ENCODE measurements at regions not wholly inside any gene's neighbourhood (a gene's known extent, or its start where the extent isn't known, plus 50 kb on each side); places are given as distances from the start of the nearest gene placed in this dataset.
A peak's percentile ranks its signal among the peaks of the same experiment; 100 is the strongest.

DNA sequence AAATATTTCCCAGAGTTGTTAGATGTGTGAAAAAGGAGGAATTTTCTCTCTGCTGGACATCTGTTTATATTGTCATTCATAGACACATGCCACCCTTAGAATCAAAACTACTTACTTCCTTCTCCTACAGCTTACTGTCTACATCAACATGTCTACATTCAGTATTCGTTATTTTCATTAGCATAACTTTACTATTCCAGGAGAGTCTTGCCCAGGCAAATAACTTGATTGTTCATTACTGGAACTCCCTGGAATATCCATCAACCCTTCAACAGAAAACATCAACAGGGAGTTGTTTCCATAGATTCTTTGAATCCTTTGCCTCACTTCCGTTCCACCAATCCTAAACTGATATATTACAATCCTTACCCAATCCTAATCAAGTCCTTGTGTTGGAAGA, 457.5 kb upstream of the ZNF608 start:
- no peak overlapping the region for H3K27ac ChIP-seq (ENCODE audit: low read depth in 1 of 2, low read length in 1 of 2)
- no peaks in the 10 kb centered on the region for H3K9me3 ChIP-seq (ENCODE audit: control insufficient read depth in 4 of 4, insufficient read depth in 3 of 4, low read length in 3 of 4)
- H3K27me3 ChIP-seq (ENCODE audit: control insufficient read depth in 3 of 3, insufficient read depth in 3 of 3, low read length in 2 of 3), result no peaks in the 10 kb centered on the region
- DNase-seq (no peak), ATAC-seq (ENCODE audit: insufficient read depth, low FRiP score) (no peak)
- no peak overlapping the region for H3K4me3 ChIP-seq
- 94 to 95% methylated on average over 2 of the region's 2 CpGs for WGBS, 2 donors
- TF ChIP-seq, protein P1, sequence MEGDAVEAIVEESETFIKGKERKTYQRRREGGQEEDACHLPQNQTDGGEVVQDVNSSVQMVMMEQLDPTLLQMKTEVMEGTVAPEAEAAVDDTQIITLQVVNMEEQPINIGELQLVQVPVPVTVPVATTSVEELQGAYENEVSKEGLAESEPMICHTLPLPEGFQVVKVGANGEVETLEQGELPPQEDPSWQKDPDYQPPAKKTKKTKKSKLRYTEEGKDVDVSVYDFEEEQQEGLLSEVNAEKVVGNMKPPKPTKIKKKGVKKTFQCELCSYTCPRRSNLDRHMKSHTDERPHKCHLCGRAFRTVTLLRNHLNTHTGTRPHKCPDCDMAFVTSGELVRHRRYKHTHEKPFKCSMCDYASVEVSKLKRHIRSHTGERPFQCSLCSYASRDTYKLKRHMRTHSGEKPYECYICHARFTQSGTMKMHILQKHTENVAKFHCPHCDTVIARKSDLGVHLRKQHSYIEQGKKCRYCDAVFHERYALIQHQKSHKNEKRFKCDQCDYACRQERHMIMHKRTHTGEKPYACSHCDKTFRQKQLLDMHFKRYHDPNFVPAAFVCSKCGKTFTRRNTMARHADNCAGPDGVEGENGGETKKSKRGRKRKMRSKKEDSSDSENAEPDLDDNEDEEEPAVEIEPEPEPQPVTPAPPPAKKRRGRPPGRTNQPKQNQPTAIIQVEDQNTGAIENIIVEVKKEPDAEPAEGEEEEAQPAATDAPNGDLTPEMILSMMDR (IDR thresholded peaks at IDR 0.05; ENCODE audit: control extremely low read depth, extremely low read depth), result no peak
- H3K9ac ChIP-seq (ENCODE audit: insufficient read depth in 1 of 2, low read length in 2 of 2), result no peak overlapping the region
- H3K36me3 ChIP-seq (ENCODE audit: control insufficient read depth in 4 of 4, insufficient read depth in 4 of 4, low read length in 4 of 4), result no peaks in the 10 kb centered on the region
- peaks cover 0 to 23% (median 4%) of the 10 kb centered on the region in 5 donors for H3K4me1 ChIP-seq (ENCODE audit: control insufficient read depth in 5 of 5, insufficient read depth in 5 of 5, low read length in 5 of 5)

- H3K36me3 ChIP-seq (ENCODE audit: control insufficient read depth in 4 of 4, insufficient read depth in 4 of 4, low read length in 4 of 4), result no peaks in the 10 kb centered on the region
- peaks cover 0 to 14% (median 0%) of the 10 kb centered on the region in 5 donors for H3K4me1 ChIP-seq (ENCODE audit: control insufficient read depth in 5 of 5, insufficient read depth in 5 of 5, low read length in 5 of 5)
- H3K9ac ChIP-seq (ENCODE audit: insufficient read depth in 1 of 2, low read length in 2 of 2), result no peak overlapping the region
- H3K9me3 ChIP-seq (ENCODE audit: control insufficient read depth in 4 of 4, insufficient read depth in 3 of 4, low read length in 3 of 4), result no peaks in the 10 kb centered on the region
- H3K4me3 ChIP-seq, result no peak overlapping the region
- DNase-seq (no peak), ATAC-seq (ENCODE audit: insufficient read depth, low FRiP score) (no peak)
- H3K27me3 ChIP-seq (ENCODE audit: control insufficient read depth in 3 of 3, insufficient read depth in 3 of 3, low read length in 2 of 3), result no peaks in the 10 kb centered on the region
- TF ChIP-seq, protein P1 (IDR thresholded peaks at IDR 0.05; ENCODE audit: control extremely low read depth, extremely low read depth), result no peak
- H3K27ac ChIP-seq (ENCODE audit: low read depth in 1 of 2, low read length in 1 of 2), result no peak overlapping the region
- WGBS, 2 donors, result 31 to 63% methylated on average over 6 of the region's 6 CpGs
Observed at GRCh38 chr5:125205601-125206225, 459.3 kb upstream of the ZNF608 start.

- no peaks in the 10 kb centered on the region for H3K9me3 ChIP-seq (ENCODE audit: control insufficient read depth in 4 of 4, insufficient read depth in 3 of 4, low read length in 3 of 4)
- no peaks in the 10 kb centered on the region for H3K27me3 ChIP-seq (ENCODE audit: control insufficient read depth in 3 of 3, insufficient read depth in 3 of 3, low read length in 2 of 3)
- peaks cover 0 to 5% (median 0%) of the 10 kb centered on the region in 5 donors for H3K4me1 ChIP-seq (ENCODE audit: control insufficient read depth in 5 of 5, insufficient read depth in 5 of 5, low read length in 5 of 5)
- no peaks in the 10 kb centered on the region for H3K36me3 ChIP-seq (ENCODE audit: control insufficient read depth in 4 of 4, insufficient read depth in 4 of 4, low read length in 4 of 4)
- ATAC-seq (ENCODE audit: insufficient read depth, low FRiP score) (no peak), DNase-seq (no peak)
- H3K27ac ChIP-seq (ENCODE audit: low read depth in 1 of 2, low read length in 1 of 2), result no peak overlapping the region
- TF ChIP-seq, protein P1 (IDR thresholded peaks at IDR 0.05; ENCODE audit: control extremely low read depth, extremely low read depth), result no peak
- H3K4me3 ChIP-seq, result no peak overlapping the region
- H3K9ac ChIP-seq (ENCODE audit: insufficient read depth in 1 of 2, low read length in 2 of 2), result no peak overlapping the region
Observed at GRCh38 chr5:125207856-125208255, 461.4 kb upstream of the ZNF608 start.

DNA sequence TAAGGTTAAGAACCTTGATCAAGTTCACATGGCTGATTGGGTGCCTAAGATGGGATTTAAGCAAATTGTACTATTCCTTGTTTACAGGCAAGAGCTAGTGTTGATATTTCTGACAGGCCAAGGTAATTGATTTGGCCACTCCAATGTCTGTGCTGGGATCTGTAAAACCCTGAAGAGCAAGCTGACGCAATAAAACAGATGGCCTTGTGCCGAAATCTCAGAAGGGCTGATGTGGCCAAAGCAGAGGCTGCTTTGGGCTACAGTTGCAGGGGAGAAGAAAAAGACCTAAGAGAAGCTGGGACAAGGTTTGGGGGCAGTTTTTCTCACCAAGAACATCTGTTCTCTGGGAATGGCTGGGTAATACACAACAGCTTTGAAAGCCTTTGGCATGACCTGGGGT, 463.2 kb upstream of the ZNF608 start:
- Histone ChIP-seq H3K4me3 (no peak overlapping the region), H3K9me3 (ENCODE audit: control insufficient read depth in 4 of 4, insufficient read depth in 3 of 4, low read length in 3 of 4) (peaks cover 0 to 3% (median 0%) of the 10 kb centered on the region in 4 donors), H3K27me3 (ENCODE audit: control insufficient read depth in 3 of 3, insufficient read depth in 3 of 3, low read length in 2 of 3) (no peaks in the 10 kb centered on the region), H3K4me1 (ENCODE audit: control insufficient read depth in 5 of 5, insufficient read depth in 5 of 5, low read length in 5 of 5) (peaks cover 0 to 5% (median 0%) of the 10 kb centered on the region in 5 donors), H3K27ac (ENCODE audit: low read depth in 1 of 2, low read length in 1 of 2) (no peak overlapping the region), H3K9ac (ENCODE audit: insufficient read depth in 1 of 2, low read length in 2 of 2) (no peak overlapping the region), H3K36me3 (ENCODE audit: control insufficient read depth in 4 of 4, insufficient read depth in 4 of 4, low read length in 4 of 4) (no peaks in the 10 kb centered on the region)
- TF ChIP-seq, protein P1 (IDR thresholded peaks at IDR 0.05; ENCODE audit: control extremely low read depth, extremely low read depth), result no peak
- WGBS, 2 donors, result 89 to 94% methylated on average over 2 of the region's 2 CpGs
- ATAC-seq (ENCODE audit: insufficient read depth, low FRiP score), result no peak
- DNase-seq, result peak in 2 of 3 donors; percentile 49 to 63

All from lung (tissue), 11 donors.